ENCODE measurements at regions not wholly inside any gene's neighbourhood (a gene's known extent, or its start where the extent isn't known, plus 50 kb on each side); places are given as distances from the start of the nearest gene placed in this dataset.

- DNase-seq (ENCODE audit: extremely low read depth in 1 of 2, low read depth in 1 of 2), result no peak
These were observed 111.7 kb downstream of the MYCN start for GRCh38 chr2:16051841-16052564.

GRCh38 chr2:16050908-16051489, 110.6 kb downstream of the MYCN start:
- no peak for DNase-seq (ENCODE audit: extremely low read depth in 1 of 2, low read depth in 1 of 2)

GRCh38 chr2:16050261-16050907, 110.0 kb downstream of the MYCN start:
- no peak for DNase-seq (ENCODE audit: extremely low read depth in 1 of 2, low read depth in 1 of 2)

GRCh38 chr2:16049406-16049805, 109.1 kb downstream of the MYCN start:
- DNase-seq (ENCODE audit: extremely low read depth in 1 of 2, low read depth in 1 of 2), result no peak

- DNase-seq (ENCODE audit: extremely low read depth in 1 of 2, low read depth in 1 of 2), result no peak
These were observed 108.1 kb downstream of the MYCN start for GRCh38 chr2:16048466-16048865.

GRCh38 chr2:16047701-16048100, 107.4 kb downstream of the MYCN start:
- no peak for DNase-seq (ENCODE audit: extremely low read depth in 1 of 2, low read depth in 1 of 2)

- DNase-seq (ENCODE audit: extremely low read depth in 1 of 2, low read depth in 1 of 2), result no peak
These were observed 106.3 kb downstream of the MYCN start for GRCh38 chr2:16046649-16047048.

- no peak for DNase-seq (ENCODE audit: extremely low read depth in 1 of 2, low read depth in 1 of 2)
These were observed 105.5 kb downstream of the MYCN start for GRCh38 chr2:16045653-16046352.

GRCh38 chr2:16044946-16045456, 104.7 kb downstream of the MYCN start:
- DNase-seq (ENCODE audit: extremely low read depth in 1 of 2, low read depth in 1 of 2), result no peak

- no peak for DNase-seq (ENCODE audit: extremely low read depth in 1 of 2, low read depth in 1 of 2)
These were observed 103.3 kb downstream of the MYCN start for GRCh38 chr2:16043627-16044026.

- no peak for DNase-seq (ENCODE audit: extremely low read depth in 1 of 2, low read depth in 1 of 2)
These were observed 102.8 kb downstream of the MYCN start for GRCh38 chr2:16043192-16043591.

GRCh38 chr2:16042201-16042700, 101.9 kb downstream of the MYCN start:
- no peak for DNase-seq (ENCODE audit: extremely low read depth in 1 of 2, low read depth in 1 of 2)

- no peak for DNase-seq (ENCODE audit: extremely low read depth in 1 of 2, low read depth in 1 of 2)
These were observed 100.1 kb downstream of the MYCN start for GRCh38 chr2:16040271-16041010.

GRCh38 chr2:16039823-16040222, 99.5 kb downstream of the MYCN start:
- DNase-seq (ENCODE audit: extremely low read depth in 1 of 2, low read depth in 1 of 2), result no peak

GRCh38 chr2:16039055-16039454, 98.7 kb downstream of the MYCN start:
- no peak for DNase-seq (ENCODE audit: extremely low read depth in 1 of 2, low read depth in 1 of 2)

- no peak for DNase-seq (ENCODE audit: extremely low read depth in 1 of 2, low read depth in 1 of 2)
These were observed 98.3 kb downstream of the MYCN start for GRCh38 chr2:16038621-16039020.

GRCh38 chr2:16037808-16038457, 97.6 kb downstream of the MYCN start:
- no peak for DNase-seq (ENCODE audit: extremely low read depth in 1 of 2, low read depth in 1 of 2)

- no peak for DNase-seq (ENCODE audit: extremely low read depth in 1 of 2, low read depth in 1 of 2)
These were observed 96.6 kb downstream of the MYCN start for GRCh38 chr2:16036951-16037350.

- no peak for DNase-seq (ENCODE audit: extremely low read depth in 1 of 2, low read depth in 1 of 2)
These were observed 95.7 kb downstream of the MYCN start for GRCh38 chr2:16035747-16036745.

Measured in stimulated activated CD8-positive, alpha-beta memory T cell treated with anti-CD3 and anti-CD28 coated beads, Interleukin-7, amount 100 ng/mL, for 48 hours (primary cell).